SK-N-MC (cell line): ENCODE measurements at regions not wholly inside any gene's neighbourhood (a gene's known extent, or its start where the extent isn't known, plus 50 kb on each side); places are given as distances from the start of the nearest gene placed in this dataset.

Source experiments
- EZH2 ChIP-seq: fragments of 200-600 bp; sonication (generic); IDR thresholded peaks from one replicate; pipeline ENCODE4 v1.6.1; 2017; ENCODE audit warnings: antibody characterized with exemption
- POLR2AphosphoS5 ChIP-seq: IDR thresholded peaks from 2 replicates; pipeline ENCODE4 v1.6.1; 2012; ENCODE audit warnings: mild to moderate bottlenecking, low read depth, low read length, borderline replicate concordance

DNA sequence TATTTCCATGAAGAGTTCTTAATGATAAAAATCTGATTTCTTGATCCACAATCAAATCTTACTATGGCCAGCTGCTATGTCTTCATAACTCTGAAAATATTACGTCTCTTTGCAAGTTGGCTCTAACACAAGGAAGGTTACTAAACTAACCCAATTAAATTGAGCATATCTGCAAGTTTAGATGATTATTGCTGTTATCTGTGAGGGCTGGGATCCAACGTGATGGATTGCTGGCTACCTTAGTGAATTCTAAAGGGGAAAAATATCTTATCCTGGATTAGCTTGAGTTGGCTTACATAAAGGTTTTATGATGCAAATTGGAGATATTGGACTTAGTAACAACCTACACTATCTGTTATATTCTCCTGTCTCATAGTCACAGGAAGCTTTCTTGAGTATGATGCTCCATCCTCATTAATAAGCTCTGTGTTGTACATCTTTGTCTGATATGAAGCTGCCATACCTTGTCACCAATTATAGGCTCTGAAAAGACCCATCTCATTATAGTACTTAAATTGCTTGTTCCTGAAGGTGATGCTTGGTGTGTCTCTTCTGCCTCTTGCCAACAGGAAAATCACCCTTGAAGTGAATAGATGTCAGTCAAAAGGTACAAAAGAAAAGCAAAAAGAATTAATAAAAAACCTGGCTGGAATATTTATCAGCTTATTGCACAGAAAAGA, 733.0 kb upstream of the MEF2C start:
- TF ChIP-seq EZH2 (no peak), POLR2AphosphoS5 (no peak)
